Retina (tissue), 1 donor: ENCODE measurements at regions not wholly inside any gene's neighbourhood (a gene's known extent, or its start where the extent isn't known, plus 50 kb on each side); places are given as distances from the start of the nearest gene placed in this dataset.

Experiments used
- DNase-seq: peaks from one replicate; pipeline ENCODE4 v3.0.0-alpha.2; 2016

DNA sequence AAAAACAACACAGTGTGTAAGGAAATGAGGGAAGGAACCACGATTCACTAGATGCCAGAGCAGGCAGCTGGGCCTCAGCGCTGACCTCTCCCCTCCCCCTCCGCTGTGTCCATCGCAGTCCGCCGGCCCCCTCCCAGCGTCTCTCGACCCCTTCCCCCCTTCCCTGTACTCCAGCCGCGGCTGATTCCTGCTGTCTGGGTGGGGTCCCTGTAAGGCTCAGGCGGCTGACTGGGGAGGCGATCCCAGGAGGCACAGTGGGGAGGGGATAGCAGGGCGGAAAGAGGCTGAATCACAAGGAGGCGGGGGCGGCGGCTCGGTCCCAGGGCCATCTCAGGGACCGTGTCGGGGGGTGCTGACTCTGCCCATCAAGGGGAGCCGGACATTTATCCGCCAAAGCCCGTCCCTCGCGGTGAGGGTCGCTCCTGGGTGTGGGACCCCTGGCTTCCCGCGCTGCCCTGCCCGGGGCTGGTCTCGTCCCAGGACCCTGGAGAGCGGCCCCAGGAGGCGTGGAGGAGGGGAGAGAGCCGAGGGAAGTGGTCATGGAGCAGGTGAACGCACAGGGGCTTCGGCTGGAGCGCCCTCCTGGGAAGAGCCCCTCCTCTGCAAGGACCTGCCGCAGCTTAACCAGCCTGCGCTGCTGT lies 241.9 kb downstream of the PTPRU start:
- DNase-seq: peak; percentile 60

DNA sequence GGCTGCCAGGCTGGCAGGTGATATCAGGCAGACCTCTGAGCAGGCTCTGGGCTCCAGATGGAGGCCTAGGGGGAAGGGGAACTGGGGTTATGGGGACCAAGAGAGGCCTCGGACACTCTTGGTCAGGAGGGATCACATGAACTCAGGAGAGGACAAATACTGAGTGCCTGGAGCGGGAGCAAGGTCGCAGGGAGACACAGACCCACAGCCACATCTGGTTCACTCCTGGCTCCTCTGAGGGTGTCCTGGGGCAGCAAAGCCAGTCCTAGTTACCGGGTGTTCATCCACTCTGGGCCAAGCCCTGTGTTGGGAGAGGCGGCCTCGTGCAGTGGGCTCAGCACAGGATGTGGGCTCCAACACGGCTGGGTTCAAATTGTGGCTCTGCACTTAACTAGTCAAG lies 239.0 kb downstream of the PTPRU start:
- no peak for DNase-seq

GRCh38 chr1:29474274-29475244 lies 238.2 kb downstream of the PTPRU start:
- DNase-seq: no peak

DNA sequence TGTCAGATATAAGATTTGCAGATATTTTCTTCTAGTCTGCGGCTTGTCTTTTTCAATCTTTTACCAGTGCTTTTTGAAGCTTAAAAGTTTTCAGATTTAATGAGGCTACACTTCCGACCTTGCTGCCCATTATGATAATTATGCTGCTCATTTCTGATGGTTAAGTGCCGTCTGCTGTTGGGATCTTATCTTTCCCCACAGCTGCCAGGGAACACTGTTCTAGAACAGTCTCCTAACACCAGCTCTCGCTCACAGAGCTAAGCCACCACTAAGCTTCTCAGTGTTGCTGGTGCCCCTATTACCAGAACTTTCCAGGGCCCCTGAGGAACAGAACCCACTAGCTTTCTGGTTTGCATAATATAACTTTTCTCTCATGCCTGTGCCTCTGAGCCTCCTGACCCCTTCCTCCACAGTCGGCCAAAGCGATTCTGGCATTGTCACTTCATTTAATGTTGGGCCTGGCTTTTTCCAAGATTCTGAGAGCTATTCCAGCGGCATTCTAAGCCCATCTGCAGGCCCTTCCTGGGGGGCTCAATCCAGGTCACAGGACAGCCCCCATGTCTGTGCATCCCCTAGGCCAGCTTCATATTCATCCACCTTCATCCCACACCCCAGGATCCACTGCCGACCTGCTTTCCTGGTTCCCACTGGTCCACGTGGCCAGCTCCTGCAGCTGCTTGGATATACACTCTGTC lies 237.0 kb downstream of the PTPRU start:
- DNase-seq: peak; percentile 83

DNA sequence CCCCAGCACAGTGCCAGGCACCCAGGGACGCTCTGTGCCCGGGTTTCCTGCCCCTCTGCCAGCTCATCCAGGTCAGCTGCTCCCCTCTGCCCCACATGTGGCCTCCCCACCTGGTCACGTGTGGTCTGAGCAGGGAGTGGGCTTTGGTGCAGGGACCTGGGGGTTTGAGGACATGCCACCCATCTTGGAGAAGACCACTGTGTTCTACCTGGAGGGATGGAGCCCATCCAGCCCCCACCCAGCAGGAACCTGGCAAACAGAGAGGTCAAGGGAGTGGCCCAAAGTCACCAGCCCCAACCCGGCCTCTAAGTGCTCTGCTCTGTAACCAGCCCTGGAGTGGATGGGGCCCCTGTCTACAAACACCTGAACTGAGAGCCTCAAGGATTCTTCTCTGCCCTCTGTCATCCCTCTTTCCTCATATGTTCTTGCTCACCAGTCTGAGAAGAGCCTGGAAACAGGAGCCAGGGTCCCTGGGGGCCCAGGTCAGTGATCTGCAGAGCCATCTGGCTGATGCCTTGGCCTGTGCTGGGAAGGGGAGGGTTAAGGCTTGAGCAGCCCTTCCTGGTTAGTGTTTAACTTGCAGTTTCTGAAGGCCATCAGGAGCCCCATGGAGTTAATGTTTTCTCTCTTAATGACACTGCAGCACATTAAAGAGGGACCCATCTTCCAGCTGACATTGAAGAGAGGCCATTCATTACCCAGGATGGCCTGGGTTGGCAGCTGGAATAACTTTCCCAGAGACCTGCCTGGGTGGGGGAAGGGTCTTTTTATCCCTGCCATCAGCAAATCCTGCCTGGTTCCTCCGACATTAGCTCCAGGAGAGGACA lies 235.4 kb downstream of the PTPRU start:
- DNase-seq: peak; percentile 79

GRCh38 chr1:29470788-29471119 lies 234.4 kb downstream of the PTPRU start:
- no peak for DNase-seq

GRCh38 chr1:29470087-29470787 lies 233.9 kb downstream of the PTPRU start:
- DNase-seq: peak; percentile 30

GRCh38 chr1:29469457-29469856 lies 233.1 kb downstream of the PTPRU start:
- DNase-seq: peak; percentile 39

DNA sequence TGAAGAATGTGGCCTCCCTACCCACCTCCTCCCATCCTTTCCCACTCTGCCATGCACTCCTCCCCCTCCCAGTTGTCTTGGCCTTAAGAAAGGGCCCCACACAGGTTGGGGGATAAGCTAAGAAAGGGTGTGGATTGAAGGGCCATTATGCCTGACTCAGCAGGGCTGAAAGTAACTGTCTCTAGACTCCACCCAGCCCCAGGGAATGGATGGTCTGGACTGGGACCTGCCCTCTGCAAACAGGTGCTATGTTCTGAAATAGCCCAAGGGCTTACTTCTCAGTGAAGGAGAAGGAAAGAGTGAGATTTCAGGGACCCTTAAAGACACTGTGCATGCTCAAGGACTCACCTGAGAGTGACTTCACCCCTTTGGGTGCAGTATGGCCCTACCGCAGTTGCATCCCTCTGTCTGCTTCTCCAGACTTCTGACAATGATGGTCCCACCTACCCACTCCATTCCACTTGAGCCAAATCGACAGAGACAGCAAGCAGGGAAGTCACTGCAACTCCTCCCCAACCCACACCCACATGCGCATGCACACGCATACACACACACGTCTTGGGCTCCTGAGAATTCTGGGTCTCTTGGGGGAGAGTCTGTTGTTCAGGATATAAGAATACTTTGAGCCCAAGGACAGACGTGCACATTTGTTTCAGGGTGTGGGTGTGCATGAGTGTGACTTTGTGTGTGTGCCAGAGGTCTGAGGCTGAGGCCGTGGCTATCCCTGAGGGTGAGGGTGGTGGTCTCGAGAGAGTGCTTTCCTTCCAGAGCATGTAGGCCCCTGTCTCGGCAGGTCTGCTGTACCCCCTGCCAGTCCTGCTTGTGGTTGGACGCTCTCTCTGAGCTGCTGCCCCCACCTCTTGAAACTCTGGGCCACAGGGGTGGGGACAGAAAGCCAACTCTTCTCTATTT lies 231.9 kb downstream of the PTPRU start:
- DNase-seq: peak; percentile 27

- DNase-seq: no peak
Observed at GRCh38 chr1:29466258-29466657, 229.9 kb downstream of the PTPRU start.

GRCh38 chr1:29465755-29466154 lies 229.4 kb downstream of the PTPRU start:
- no peak for DNase-seq

GRCh38 chr1:29462096-29462495 lies 225.8 kb downstream of the PTPRU start:
- no peak for DNase-seq

DNA sequence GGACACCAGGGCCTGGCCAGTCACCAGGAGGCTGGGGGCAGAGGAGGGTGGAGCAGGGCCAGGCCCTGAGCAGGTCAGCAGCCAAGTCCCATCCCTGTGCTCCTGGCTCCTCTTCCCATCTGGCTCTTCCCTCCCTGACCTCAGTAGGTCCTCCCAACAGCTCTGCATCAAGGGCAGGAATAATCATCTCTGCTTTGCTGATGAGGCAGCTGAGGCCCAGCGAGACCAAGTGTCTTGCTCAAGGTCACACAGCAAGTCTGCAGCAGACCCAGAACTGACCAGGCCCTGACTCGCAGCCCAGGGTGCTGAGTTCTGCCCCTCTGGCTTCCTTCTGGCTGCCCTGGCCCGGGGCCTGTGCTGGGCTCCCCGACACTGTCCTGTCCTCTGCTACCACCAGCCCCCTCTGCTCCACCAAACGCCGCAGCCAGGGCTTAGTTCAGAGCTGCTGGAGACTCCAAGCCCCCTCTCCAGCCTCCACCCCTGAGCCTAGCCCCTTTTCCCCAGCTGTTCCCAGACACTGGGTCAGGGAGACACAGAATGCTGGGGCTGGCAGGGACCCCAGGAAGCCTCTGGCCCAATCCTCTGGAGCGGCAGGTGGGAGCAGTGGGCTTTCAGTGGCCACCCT lies 224.9 kb downstream of the PTPRU start:
- DNase-seq: no peak

- DNase-seq: no peak
Observed at GRCh38 chr1:29460694-29461093, 224.4 kb downstream of the PTPRU start.

- no peak for DNase-seq
Observed at GRCh38 chr1:29460041-29460610, 223.8 kb downstream of the PTPRU start.

- no peak for DNase-seq
Observed at GRCh38 chr1:29459620-29459945, 223.3 kb downstream of the PTPRU start.

GRCh38 chr1:29458737-29459619 lies 222.7 kb downstream of the PTPRU start:
- DNase-seq: no peak

- DNase-seq: no peak
Observed at GRCh38 chr1:29457496-29458368, 221.4 kb downstream of the PTPRU start.
